Myocyte (in vitro differentiated cells): ENCODE measurements at regions not wholly inside any gene's neighbourhood (a gene's known extent, or its start where the extent isn't known, plus 50 kb on each side); places are given as distances from the start of the nearest gene placed in this dataset. TPM values are rescaled to one million over a fixed set of nuclear protein-coding genes. Genes with fewer than 3 reads are reported as not detected.

Source experiments
- DNase-seq: peaks from one replicate; pipeline ENCODE4 v3.0.0-alpha.2; 2012; ENCODE audit warnings: low read depth
- microRNA-seq: library from miRNA; unstranded; fragments of <30 nt; microRNA quantifications from one replicate; pipeline ENCODE4, GENCODE V29; 2016

GRCh38 chr17:77905266-77905665, 53.2 kb upstream of the TNRC6C start:
- no peak for DNase-seq

- no peak for DNase-seq
These were observed 52.7 kb upstream of the TNRC6C start for GRCh38 chr17:77905766-77906165.

- no peak for DNase-seq
These were observed 52.1 kb upstream of the TNRC6C start for GRCh38 chr17:77906377-77906871.

GRCh38 chr17:77907497-77908461, 50.7 kb upstream of the TNRC6C start:
- no peak for DNase-seq

GRCh38 chr17:77908501-77908900, 50.0 kb upstream of the TNRC6C start:
- DNase-seq, result no peak

Small RNA genes in the stretch of these regions (microRNA-seq; reads per million reads assigned to microRNA genes)
- not detected for gene MIR4316
